HCT116 (cell line): ENCODE measurements at regions not wholly inside any gene's neighbourhood (a gene's known extent, or its start where the extent isn't known, plus 50 kb on each side); places are given as distances from the start of the nearest gene placed in this dataset.

Experiments
- ATAC-seq: fragments of 200-7000 bp; cut with Tn5 transposase; 2 replicates; pipeline ENCODE4 v1.9.1; 2020; ENCODE audit warnings: mild to moderate bottlenecking, moderate library complexity
- BruUV-seq: library from RNA; stranded (reverse); fragments of 400-500 nt; replicated peaks from 2 replicates; lab custom pipeline; 2021; lab: Mats Ljungman, UMichigan
- CTCF ChIA-PET: fragments of 300-600 bp; sonication (Branson Sonifier 250); formaldehyde crosslinking; loops from one replicate; lab custom pipeline; 2021; ENCODE audit warnings: antibody characterized with exemption; lab: Charles Lee
- POLR2A ChIA-PET: fragments of 300-600, 350-600 bp; sonication (Branson Sonifier 250); formaldehyde crosslinking; loops from one replicate; lab custom pipeline; 2021; ENCODE audit warnings: antibody characterized with exemption; lab: Charles Lee
- RAD21 ChIA-PET, 2 experiments: fragments of 300-600 bp; sonication (Branson Sonifier 250); formaldehyde crosslinking; loops; one replicate each; lab custom pipeline; 2023; ENCODE audit warnings: low total read pairs in 2 of 2; ENCODE audit not compliant: uncharacterized antibody in 2 of 2, unreplicated experiment in 2 of 2, low non-redundant PET in 1 of 2; lab: Charles Lee
- DNase-seq: peaks from one replicate; pipeline ENCODE4 v3.0.0-alpha.2; 2010; ENCODE audit warnings: low read depth, low spot score
- H2AFZ ChIP-seq: fragments of 200-600 bp; shearing (Covaris generic), sonication (generic); 2 replicates; pipeline ENCODE4 v1.6.1; 2017; ENCODE audit warnings: low read depth, mixed run types, mixed read lengths, antibody characterized with exemption, low read length; ENCODE audit not compliant: poor library complexity, severe bottlenecking
- H3K27ac ChIP-seq: 2 replicates; pipeline ENCODE4 v1.5.1; 2012; ENCODE audit warnings: low read depth, low read length
- H3K27me3 ChIP-seq: fragments of 200-600 bp; sonication (generic); 2 replicates; pipeline ENCODE4 v1.6.1; 2016; ENCODE audit warnings: mixed run types, low read length, mixed read lengths; ENCODE audit not compliant: insufficient read depth
- H3K36me3 ChIP-seq, 2 experiments: fragments of 200-500 bp in 1 of 2; fragments of 200-600 bp in 1 of 2; sonication (Bioruptor generic) in 1 of 2; sonication (generic) in 1 of 2; 2 replicates each; pipeline versions ENCODE4 v1.5.1 to v1.6.1; 2014 to 2016; ENCODE audit warnings: low read length in 2 of 2, inconsistent platforms in 1 of 2, mixed read lengths in 1 of 2, mixed run types in 1 of 2; ENCODE audit not compliant: insufficient read depth in 2 of 2, control insufficient read depth in 1 of 2
- H3K4me1 ChIP-seq, 2 experiments: fragments of 200-600 bp in 1 of 2; sonication (generic) in 1 of 2; 2 replicates each; pipeline versions ENCODE4 v1.5.1 to v1.6.1; 2012 to 2017; ENCODE audit warnings: low read length in 2 of 2, inconsistent platforms in 1 of 2, mild to moderate bottlenecking in 1 of 2, mixed read lengths in 1 of 2, mixed run types in 1 of 2, moderate library complexity in 1 of 2; ENCODE audit not compliant: insufficient read depth in 2 of 2, control insufficient read depth in 1 of 2
- H3K4me2 ChIP-seq: fragments of 200-600 bp; sonication (generic); 2 replicates; pipeline ENCODE4 v1.6.1; 2017; ENCODE audit warnings: mixed run types, low read length, mixed read lengths
- H3K4me3 ChIP-seq, 2 experiments: fragments of 200-600 bp in 1 of 2; sonication (generic) in 1 of 2; replicated peaks in 1 of 2; 2 replicates each; pipeline ENCODE4 v1.5.1; 2011 to 2016; ENCODE audit warnings: low read length in 2 of 2, control low read depth in 1 of 2, low read depth in 1 of 2, mild to moderate bottlenecking in 1 of 2, mixed read lengths in 1 of 2, mixed run types in 1 of 2
- H3K79me2 ChIP-seq: fragments of 200-600 bp; sonication (generic); 2 replicates; pipeline ENCODE4 v1.6.1; 2017; ENCODE audit warnings: mild to moderate bottlenecking, mixed run types, low read length, moderate library complexity, mixed read lengths; ENCODE audit not compliant: insufficient read depth
- H3K9ac ChIP-seq: fragments of 200-600 bp; sonication (generic); 2 replicates; pipeline ENCODE4 v1.6.1; 2016; ENCODE audit warnings: low read length, mixed read lengths
- H3K9me2 ChIP-seq: fragments of 200-600 bp; sonication (generic), shearing (Covaris generic); 2 replicates; pipeline ENCODE4 v1.6.1; 2017; ENCODE audit warnings: mixed run types, mild to moderate bottlenecking, moderate library complexity; ENCODE audit not compliant: insufficient read depth
- H3K9me3 ChIP-seq, 2 experiments: fragments of 200-500 bp in 1 of 2; fragments of 200-600 bp in 1 of 2; sonication (Bioruptor generic) in 1 of 2; sonication (generic) in 1 of 2; 2 replicates each; pipeline ENCODE4 v1.6.1; 2014 to 2017; ENCODE audit warnings: low read length in 2 of 2, mixed read lengths in 2 of 2, inconsistent platforms in 1 of 2, low read depth in 1 of 2, mild to moderate bottlenecking in 1 of 2, mixed run types in 1 of 2, moderate library complexity in 1 of 2; ENCODE audit not compliant: control insufficient read depth in 1 of 2, insufficient read depth in 1 of 2
- H4K20me1 ChIP-seq: fragments of 200-600 bp; sonication (generic), shearing (Covaris generic); 2 replicates; pipeline ENCODE4 v1.6.1; 2017; ENCODE audit warnings: mixed run types, mild to moderate bottlenecking, moderate library complexity; ENCODE audit not compliant: insufficient read depth
- CEBPB ChIP-seq: IDR thresholded peaks from 2 replicates; pipeline ENCODE4 v1.6.1; 2012; ENCODE audit warnings: low read depth
- EGR1 ChIP-seq: IDR thresholded peaks from 2 replicates; pipeline ENCODE4 v1.6.1; 2012; ENCODE audit warnings: low read depth
- ELF1 ChIP-seq: IDR thresholded peaks from 2 replicates; pipeline ENCODE4 v1.6.1; 2012; ENCODE audit warnings: low read depth, borderline replicate concordance
- EZH2phosphoT487 ChIP-seq: fragments of 200-600 bp; IDR thresholded peaks from 2 replicates; pipeline ENCODE4 v1.6.1; 2018; ENCODE audit warnings: antibody characterized with exemption, borderline replicate concordance
- FOSL1 ChIP-seq: IDR thresholded peaks from 2 replicates; pipeline ENCODE4 v1.6.1; 2012; ENCODE audit warnings: low read depth
- JUND ChIP-seq: IDR thresholded peaks from 2 replicates; pipeline ENCODE4 v1.6.1; 2012
- MAX ChIP-seq: IDR thresholded peaks from 2 replicates; pipeline ENCODE4 v1.6.1; 2012
- REST ChIP-seq: IDR thresholded peaks from 2 replicates; pipeline ENCODE4 v1.6.1; 2012; ENCODE audit warnings: low read depth
- SIN3A ChIP-seq: IDR thresholded peaks from 2 replicates; pipeline ENCODE4 v1.6.1; 2012; ENCODE audit warnings: low read depth
- SRF ChIP-seq: IDR thresholded peaks from 2 replicates; pipeline ENCODE4 v1.6.1; 2012; ENCODE audit warnings: low read depth
- YY1 ChIP-seq: IDR thresholded peaks from 2 replicates; pipeline ENCODE4 v1.6.1; 2011; ENCODE audit warnings: low read length, low read depth, moderate library complexity, mild to moderate bottlenecking; ENCODE audit not compliant: insufficient replicate concordance; ENCODE audit errors: extremely low read depth
- ZNF274 ChIP-seq: fragments of 200-500 bp; sonication (Bioruptor generic); IDR thresholded peaks from 2 replicates; pipeline ENCODE4 v1.6.1; 2014; ENCODE audit warnings: mild to moderate bottlenecking, low read depth, low read length, inconsistent platforms
- intact Hi-C: fragments of 100-400 bp; cut with micrococcal nuclease; formaldehyde crosslinking; loops from 2 replicates; pipeline ENCODE4 v1.10.0; 2022
- TF ChIP-seq, protein P1 (sequence below): IDR thresholded peaks from 2 replicates; pipeline ENCODE4 v1.6.1; 2012

DNA sequence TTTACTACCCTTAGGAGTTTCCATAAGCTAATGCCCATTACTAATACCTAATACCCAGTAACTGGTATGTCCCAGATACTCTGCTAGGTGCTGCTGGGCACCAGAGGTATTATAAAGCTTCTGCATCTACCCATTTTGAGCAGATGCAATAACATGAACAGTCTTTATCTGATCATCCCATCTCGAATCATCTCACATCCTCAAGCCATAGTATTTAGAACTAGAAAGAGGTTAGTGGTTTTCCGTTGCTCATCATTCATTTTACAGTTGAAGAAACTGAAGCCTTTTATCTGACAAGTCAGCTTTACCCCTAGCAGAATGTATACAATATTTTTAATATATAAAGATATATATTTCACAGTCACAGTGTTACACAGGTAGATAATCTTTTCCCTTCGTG lies 99.1 kb upstream of the TCF4 start (continued):
- TF ChIP-seq FOSL1 (no peak), REST (no peak), EZH2phosphoT487 (no peak)

DNA sequence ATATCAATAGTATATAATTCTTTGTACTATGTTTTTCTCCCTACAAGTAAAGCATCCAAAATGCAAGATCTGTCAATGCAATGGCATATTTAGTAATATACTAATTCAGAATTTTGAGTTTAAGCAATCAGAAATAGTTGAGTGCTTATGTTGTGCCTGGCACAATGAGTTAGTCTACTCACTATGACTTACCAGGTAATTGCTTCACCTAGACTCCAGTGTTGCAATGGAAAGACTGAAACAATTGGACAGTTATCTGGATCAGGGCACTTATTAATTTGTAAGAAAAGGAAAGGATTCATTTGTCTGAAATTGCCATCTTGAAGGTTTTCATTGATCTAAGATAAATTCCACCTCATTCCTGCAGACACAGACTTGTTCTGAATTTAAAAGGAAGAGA lies 97.6 kb upstream of the TCF4 start:
- CTCF ChIA-PET = no interaction called here
- no peaks in the 10 kb centered on the region for H3K27me3 ChIP-seq
- no peak overlapping the region for H3K27ac ChIP-seq
- no TSS peak for BruUV-seq
- H3K4me3 ChIP-seq = no peak overlapping the region
- no peaks in the 10 kb centered on the region for H3K4me1 ChIP-seq
- H3K9ac ChIP-seq = no peak overlapping the region
- H3K79me2 ChIP-seq = no peaks in the 10 kb centered on the region
- H3K9me3 ChIP-seq = peaks cover 0 to 5% of the 10 kb centered on the region in 2 experiments; a peak in 2 of 4 replicates
- no peaks in the 10 kb centered on the region for H4K20me1 ChIP-seq
- TF ChIP-seq ELF1 = no peak
- TF ChIP-seq EGR1 = no peak
- no peak for TF ChIP-seq MAX
- no peak for TF ChIP-seq YY1
- no peak for TF ChIP-seq CEBPB
- TF ChIP-seq, protein P1, sequence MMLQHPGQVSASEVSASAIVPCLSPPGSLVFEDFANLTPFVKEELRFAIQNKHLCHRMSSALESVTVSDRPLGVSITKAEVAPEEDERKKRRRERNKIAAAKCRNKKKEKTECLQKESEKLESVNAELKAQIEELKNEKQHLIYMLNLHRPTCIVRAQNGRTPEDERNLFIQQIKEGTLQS = no peak
- no peak for TF ChIP-seq EZH2phosphoT487
- no peak for TF ChIP-seq FOSL1
- no peak for TF ChIP-seq ZNF274
- no peak for TF ChIP-seq SRF
- no peak for TF ChIP-seq JUND
- no peak for TF ChIP-seq SIN3A
- TF ChIP-seq, all 23 proteins: peak for 0
- RAD21 ChIA-PET = no interaction called here
- H2AFZ ChIP-seq = no peak overlapping the region
- intact Hi-C loops = no loop called here
- no peaks in the 10 kb centered on the region for H3K36me3 ChIP-seq
- POLR2A ChIA-PET = no interaction called here
- ATAC-seq (no peak), DNase-seq (no peak)
- no peaks in the 10 kb centered on the region for H3K9me2 ChIP-seq
- H3K4me2 ChIP-seq = no peak overlapping the region
